ENCODE measurements at regions not wholly inside any gene's neighbourhood (a gene's known extent, or its start where the extent isn't known, plus 50 kb on each side); places are given as distances from the start of the nearest gene placed in this dataset.

DNA sequence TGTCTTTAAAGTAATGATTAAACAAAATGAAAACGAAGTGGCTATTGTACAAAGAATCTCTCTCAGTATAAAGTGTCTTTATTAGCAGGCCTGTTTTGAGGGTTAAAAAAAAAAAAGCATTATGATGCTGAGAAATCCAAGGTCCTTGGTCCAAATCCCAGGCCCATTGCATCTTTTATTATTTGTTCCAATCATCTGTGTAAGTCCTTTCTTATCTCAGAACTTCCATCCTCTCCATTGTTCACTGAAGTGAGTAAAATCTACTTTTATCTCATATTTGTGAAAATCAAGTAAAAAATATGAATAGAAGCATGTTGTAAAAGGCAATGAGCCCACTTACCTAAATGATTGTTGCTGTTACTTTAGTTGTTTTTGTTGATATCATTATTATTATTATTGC is 499.1 kb upstream of the JAG1 start:
- TF ChIP-seq, protein P1, sequence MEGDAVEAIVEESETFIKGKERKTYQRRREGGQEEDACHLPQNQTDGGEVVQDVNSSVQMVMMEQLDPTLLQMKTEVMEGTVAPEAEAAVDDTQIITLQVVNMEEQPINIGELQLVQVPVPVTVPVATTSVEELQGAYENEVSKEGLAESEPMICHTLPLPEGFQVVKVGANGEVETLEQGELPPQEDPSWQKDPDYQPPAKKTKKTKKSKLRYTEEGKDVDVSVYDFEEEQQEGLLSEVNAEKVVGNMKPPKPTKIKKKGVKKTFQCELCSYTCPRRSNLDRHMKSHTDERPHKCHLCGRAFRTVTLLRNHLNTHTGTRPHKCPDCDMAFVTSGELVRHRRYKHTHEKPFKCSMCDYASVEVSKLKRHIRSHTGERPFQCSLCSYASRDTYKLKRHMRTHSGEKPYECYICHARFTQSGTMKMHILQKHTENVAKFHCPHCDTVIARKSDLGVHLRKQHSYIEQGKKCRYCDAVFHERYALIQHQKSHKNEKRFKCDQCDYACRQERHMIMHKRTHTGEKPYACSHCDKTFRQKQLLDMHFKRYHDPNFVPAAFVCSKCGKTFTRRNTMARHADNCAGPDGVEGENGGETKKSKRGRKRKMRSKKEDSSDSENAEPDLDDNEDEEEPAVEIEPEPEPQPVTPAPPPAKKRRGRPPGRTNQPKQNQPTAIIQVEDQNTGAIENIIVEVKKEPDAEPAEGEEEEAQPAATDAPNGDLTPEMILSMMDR (IDR thresholded peaks at IDR 0.05) = no peak
- TF ChIP-seq POLR2A (IDR thresholded peaks at IDR 0.05) = no peak

Data from uterus (tissue), 2 donors.